Mesendoderm (in vitro differentiated cells): ENCODE measurements at regions not wholly inside any gene's neighbourhood (a gene's known extent, or its start where the extent isn't known, plus 50 kb on each side); places are given as distances from the start of the nearest gene placed in this dataset.

Source experiments
- DNase-seq: peaks from one replicate; pipeline ENCODE4 v3.0.0; 2013
- H2AK5ac ChIP-seq: 2 replicates; pipeline ENCODE4 v1.6.1; 2013; ENCODE audit warnings: low read length, inconsistent platforms
- H2BK120ac ChIP-seq: 2 replicates; pipeline ENCODE4 v1.6.1; 2013; ENCODE audit warnings: low read depth, mild to moderate bottlenecking, low read length, moderate library complexity, mixed read lengths
- H2BK15ac ChIP-seq: replicated peaks from 2 replicates; pipeline ENCODE4 v1.6.1; 2013; ENCODE audit warnings: low read depth, mild to moderate bottlenecking, moderate library complexity
- H2BK5ac ChIP-seq: 2 replicates; pipeline ENCODE4 v1.6.1; 2013; ENCODE audit warnings: low read length, inconsistent platforms
- H3K18ac ChIP-seq: 2 replicates; pipeline ENCODE4 v1.6.1; 2013; ENCODE audit warnings: mild to moderate bottlenecking, low read length, mixed read lengths
- H3K23ac ChIP-seq: one replicate; pipeline ENCODE4 v1.6.1; 2013; ENCODE audit warnings: low read length
- H3K27ac ChIP-seq: 2 replicates; pipeline ENCODE4 v1.5.1; 2013; ENCODE audit warnings: low read depth, mild to moderate bottlenecking, inconsistent platforms, low read length, moderate library complexity
- H3K27me3 ChIP-seq: 2 replicates; pipeline ENCODE4 v1.6.1; 2013; ENCODE audit warnings: low read length, control low read depth, mild to moderate bottlenecking, inconsistent platforms; ENCODE audit not compliant: insufficient read depth, poor library complexity
- H3K36me3 ChIP-seq: 2 replicates; pipeline ENCODE4 v1.6.1; 2013; ENCODE audit warnings: low read length, inconsistent platforms; ENCODE audit not compliant: control insufficient read depth, insufficient read depth
- H3K4ac ChIP-seq: one replicate; pipeline ENCODE4 v1.6.1; 2013; ENCODE audit warnings: low read depth, mild to moderate bottlenecking, low read length, moderate library complexity
- H3K4me1 ChIP-seq: 2 replicates; pipeline ENCODE4 v1.6.1; 2013; ENCODE audit warnings: low read depth, low read length, inconsistent platforms; ENCODE audit not compliant: control insufficient read depth
- H3K4me2 ChIP-seq: 2 replicates; pipeline ENCODE4 v1.6.1; 2013; ENCODE audit warnings: low read length
- H3K4me3 ChIP-seq: 2 replicates; pipeline ENCODE4 v1.5.1; 2013; ENCODE audit warnings: mild to moderate bottlenecking, low read length
- H3K56ac ChIP-seq: one replicate; pipeline ENCODE4 v1.6.1; 2013; ENCODE audit warnings: low read length
- H3K79me1 ChIP-seq: 2 replicates; pipeline ENCODE4 v1.6.1; 2013; ENCODE audit warnings: low read length, inconsistent platforms
- H3K79me2 ChIP-seq: 2 replicates; pipeline ENCODE4 v1.6.1; 2013; ENCODE audit warnings: mild to moderate bottlenecking, low read length; ENCODE audit not compliant: control insufficient read depth, insufficient read depth
- H3K9ac ChIP-seq: 2 replicates; pipeline ENCODE4 v1.6.1; 2013; ENCODE audit warnings: low read length, inconsistent platforms
- H4K5ac ChIP-seq: one replicate; pipeline ENCODE4 v1.6.1; 2013; ENCODE audit warnings: low read length
- H4K8ac ChIP-seq: one replicate; pipeline ENCODE4 v1.6.1; 2013; ENCODE audit warnings: low read depth, mild to moderate bottlenecking, control low read depth, low read length, moderate library complexity
- WGBS: extraction: QIAGEN DNeasy Blood & Tissue Kit; methylation state at CpG from one replicate; pipeline ENCODE4 v1.1.7; 2013; ENCODE audit warnings: low lambda C conversion rate, missing lambda C conversion rate; ENCODE audit not compliant: insufficient coverage; ENCODE audit errors: extremely low coverage; 5-methylcytosine and 5-hydroxymethylcytosine counted together

GRCh38 chr2:185891403-185891802 is 152.8 kb downstream of the FSIP2 start:
- Histone ChIP-seq H2BK15ac (no peak overlapping the region), H3K4me2 (no peak overlapping the region), H3K4me3 (no peak overlapping the region), H4K8ac (no peak overlapping the region), H3K56ac (no peak overlapping the region), H3K4me1 (no peaks in the 10 kb centered on the region), H3K27me3 (no peaks in the 10 kb centered on the region), H3K18ac (no peak overlapping the region), H3K9ac (no peak overlapping the region), H2BK120ac (no peak overlapping the region), H3K36me3 (no peaks in the 10 kb centered on the region), H3K79me1 (no peaks in the 10 kb centered on the region), H3K4ac (no peak overlapping the region), H3K79me2 (no peaks in the 10 kb centered on the region), H2BK5ac (no peak overlapping the region), H2AK5ac (no peak overlapping the region), H4K5ac (no peak overlapping the region), H3K23ac (no peak overlapping the region), H3K27ac (no peak overlapping the region)
- no peak for DNase-seq

GRCh38 chr2:185891804-185892411 is 153.3 kb downstream of the FSIP2 start:
- Histone ChIP-seq H3K36me3 (no peaks in the 10 kb centered on the region), H2BK5ac (no peak overlapping the region), H2AK5ac (no peak overlapping the region), H3K23ac (no peak overlapping the region), H3K56ac (no peak overlapping the region), H3K9ac (no peak overlapping the region), H3K79me2 (no peaks in the 10 kb centered on the region), H4K5ac (no peak overlapping the region), H3K18ac (no peak overlapping the region), H2BK15ac (no peak overlapping the region), H3K79me1 (no peaks in the 10 kb centered on the region), H2BK120ac (no peak overlapping the region), H3K27me3 (no peaks in the 10 kb centered on the region), H3K4me1 (no peaks in the 10 kb centered on the region), H4K8ac (no peak overlapping the region), H3K4ac (no peak overlapping the region), H3K4me3 (no peak overlapping the region), H3K4me2 (no peak overlapping the region), H3K27ac (no peak overlapping the region)
- no CpG with 5 or more reads among the region's 2 CpGs for WGBS
- no peak for DNase-seq

DNA sequence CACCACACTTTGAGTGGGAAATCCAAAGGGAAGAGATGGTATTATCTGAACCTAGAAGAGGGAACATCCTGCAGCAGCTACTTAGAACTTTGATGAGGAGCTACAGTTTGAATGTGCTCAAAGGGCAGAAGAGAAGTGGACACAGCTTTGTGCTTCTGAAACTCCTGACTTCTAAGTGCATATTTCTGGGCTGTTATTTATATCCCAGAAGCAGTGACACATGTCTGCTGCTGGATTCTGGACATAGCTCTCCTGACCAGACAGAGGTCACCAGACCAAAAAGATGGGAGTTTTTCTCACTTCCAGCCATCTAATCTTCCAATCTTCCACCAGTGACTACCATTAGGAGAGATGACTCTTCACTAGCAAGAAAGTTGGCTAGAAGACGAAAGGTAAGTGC is 153.9 kb downstream of the FSIP2 start:
- Histone ChIP-seq H3K36me3 (no peaks in the 10 kb centered on the region), H2AK5ac (no peak overlapping the region), H3K4me3 (no peak overlapping the region), H2BK15ac (no peak overlapping the region), H3K79me2 (no peaks in the 10 kb centered on the region), H3K4ac (no peak overlapping the region), H3K4me2 (no peak overlapping the region), H4K5ac (no peak overlapping the region), H3K79me1 (no peaks in the 10 kb centered on the region), H2BK120ac (no peak overlapping the region), H3K56ac (no peak overlapping the region), H3K23ac (no peak overlapping the region), H2BK5ac (no peak overlapping the region), H3K18ac (no peak overlapping the region), H4K8ac (no peak overlapping the region), H3K4me1 (no peaks in the 10 kb centered on the region), H3K9ac (no peak overlapping the region), H3K27me3 (no peaks in the 10 kb centered on the region), H3K27ac (no peak overlapping the region)
- no CpG with 5 or more reads among the region's 1 CpG for WGBS
- no peak for DNase-seq

DNA sequence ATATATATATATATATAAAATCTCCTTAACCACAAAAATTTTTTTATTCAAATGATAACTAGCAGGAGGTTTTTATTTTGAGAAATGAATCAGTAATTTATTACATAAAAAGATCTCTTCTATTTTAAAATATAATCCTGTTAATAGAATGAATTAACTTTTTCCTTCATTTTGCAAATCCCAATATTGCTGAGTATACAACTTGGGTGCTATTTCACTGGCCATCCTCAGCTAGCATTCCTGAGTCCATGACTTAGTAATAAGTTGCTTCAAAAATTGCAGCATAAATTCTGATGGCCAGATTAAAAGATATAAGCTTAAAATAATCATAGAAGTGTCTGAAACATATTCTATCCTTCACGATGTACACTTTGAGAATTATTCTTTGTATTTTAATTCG is 155.6 kb downstream of the FSIP2 start:
- H3K36me3 ChIP-seq: no peaks in the 10 kb centered on the region
- DNase-seq: no peak
- H3K4me1 ChIP-seq: no peaks in the 10 kb centered on the region
- H4K5ac ChIP-seq: no peak overlapping the region
- no CpG with 5 or more reads among the region's 2 CpGs for WGBS
- H2BK15ac ChIP-seq: no peak overlapping the region
- H3K4me2 ChIP-seq: no peak overlapping the region
- H3K27me3 ChIP-seq: no peaks in the 10 kb centered on the region
- no peak overlapping the region for H3K56ac ChIP-seq
- H3K79me2 ChIP-seq: no peaks in the 10 kb centered on the region
- H3K4me3 ChIP-seq: no peak overlapping the region
- H3K23ac ChIP-seq: no peak overlapping the region
- no peak overlapping the region for H2AK5ac ChIP-seq
- no peak overlapping the region for H3K4ac ChIP-seq
- no peak overlapping the region for H4K8ac ChIP-seq
- no peaks in the 10 kb centered on the region for H3K79me1 ChIP-seq
- H2BK5ac ChIP-seq: no peak overlapping the region
- H3K9ac ChIP-seq: no peak overlapping the region
- no peak overlapping the region for H2BK120ac ChIP-seq
- no peak overlapping the region for H3K27ac ChIP-seq
- no peak overlapping the region for H3K18ac ChIP-seq

DNA sequence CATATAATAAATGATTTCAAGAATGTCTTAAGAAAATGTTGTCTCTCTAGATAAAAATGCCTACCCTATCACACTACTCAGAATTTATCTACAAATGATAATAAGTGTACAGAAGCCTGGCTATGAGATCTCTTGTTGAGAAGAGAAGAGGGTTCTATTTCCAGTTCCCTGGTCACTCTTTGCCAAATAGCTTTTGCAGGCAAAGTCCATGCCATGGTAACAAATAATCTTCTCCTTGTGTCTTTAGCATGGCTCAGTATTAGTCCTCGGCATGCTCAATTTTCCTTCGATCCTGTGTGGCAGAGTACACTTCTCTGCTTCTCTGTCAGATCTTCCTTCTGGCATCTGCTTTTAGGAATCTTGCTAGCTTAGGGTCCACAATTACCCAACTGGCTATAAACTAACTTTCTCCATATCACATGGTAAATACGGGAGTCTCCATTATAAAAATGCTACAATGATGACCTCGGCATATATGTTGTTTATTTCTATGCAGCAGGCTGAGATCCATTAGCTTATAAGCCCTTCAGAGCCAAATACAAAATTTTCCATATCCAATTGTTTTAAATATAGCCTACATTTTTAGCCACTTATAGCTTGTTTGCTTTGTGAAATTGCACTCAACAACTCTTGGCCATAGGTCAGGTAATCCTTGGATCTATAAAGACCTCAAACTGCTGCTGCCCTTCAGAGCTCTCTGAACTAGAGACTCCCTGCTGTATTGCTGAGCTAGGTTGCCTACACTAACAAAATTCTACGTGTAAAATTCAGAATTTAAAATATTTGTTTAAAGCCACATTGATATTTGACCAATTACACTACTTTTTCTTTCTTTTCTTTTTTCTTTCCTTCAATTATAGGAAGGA is 157.5 kb downstream of the FSIP2 start:
- H3K4me3 ChIP-seq: no peak overlapping the region
- H3K27ac ChIP-seq: no peak overlapping the region
- H4K8ac ChIP-seq: no peak overlapping the region
- no peak overlapping the region for H2BK15ac ChIP-seq
- no peak overlapping the region for H3K4ac ChIP-seq
- no peak overlapping the region for H3K23ac ChIP-seq
- no peaks in the 10 kb centered on the region for H3K79me1 ChIP-seq
- no peak overlapping the region for H3K18ac ChIP-seq
- WGBS: no CpG with 5 or more reads among the region's 5 CpGs
- no peaks in the 10 kb centered on the region for H3K4me1 ChIP-seq
- H3K79me2 ChIP-seq: no peaks in the 10 kb centered on the region
- no peak for DNase-seq
- H2BK120ac ChIP-seq: no peak overlapping the region
- H3K4me2 ChIP-seq: no peak overlapping the region
- no peak overlapping the region for H2AK5ac ChIP-seq
- H4K5ac ChIP-seq: no peak overlapping the region
- H3K36me3 ChIP-seq: no peaks in the 10 kb centered on the region
- no peak overlapping the region for H2BK5ac ChIP-seq
- H3K27me3 ChIP-seq: no peaks in the 10 kb centered on the region
- H3K56ac ChIP-seq: no peak overlapping the region
- H3K9ac ChIP-seq: no peak overlapping the region
